ENCODE measurements at regions not wholly inside any gene's neighbourhood (a gene's known extent, or its start where the extent isn't known, plus 50 kb on each side); places are given as distances from the start of the nearest gene placed in this dataset.

DNA sequence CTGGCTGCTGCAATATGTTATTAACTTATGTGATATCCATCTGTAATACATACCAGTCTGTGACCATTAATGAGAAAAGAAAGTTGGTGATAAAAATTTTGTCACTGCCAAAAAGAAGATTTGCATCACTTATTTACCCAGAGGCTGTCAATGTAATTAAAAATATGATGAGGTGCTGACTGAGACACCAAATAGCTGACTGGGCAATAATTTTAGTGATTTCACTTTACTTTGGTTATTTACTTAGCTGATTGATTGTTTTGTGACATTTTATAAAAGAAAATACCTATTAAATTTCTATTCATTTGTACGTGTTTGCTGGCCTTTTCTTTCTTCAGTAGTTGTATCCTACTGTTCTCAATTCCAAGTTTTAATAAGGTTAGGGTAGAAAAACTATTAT lies 139.2 kb downstream of the HLX start:
- Histone ChIP-seq H3K36me3 (no peaks in the 10 kb centered on the region), H3K4me1 (no peaks in the 10 kb centered on the region), H3K27me3 (ENCODE audit: low read depth) (no peaks in the 10 kb centered on the region), H3K4me3 (no peak overlapping the region), H3K9me3 (no peaks in the 10 kb centered on the region), H3K27ac (no peak overlapping the region)
- TF ChIP-seq, protein P1, sequence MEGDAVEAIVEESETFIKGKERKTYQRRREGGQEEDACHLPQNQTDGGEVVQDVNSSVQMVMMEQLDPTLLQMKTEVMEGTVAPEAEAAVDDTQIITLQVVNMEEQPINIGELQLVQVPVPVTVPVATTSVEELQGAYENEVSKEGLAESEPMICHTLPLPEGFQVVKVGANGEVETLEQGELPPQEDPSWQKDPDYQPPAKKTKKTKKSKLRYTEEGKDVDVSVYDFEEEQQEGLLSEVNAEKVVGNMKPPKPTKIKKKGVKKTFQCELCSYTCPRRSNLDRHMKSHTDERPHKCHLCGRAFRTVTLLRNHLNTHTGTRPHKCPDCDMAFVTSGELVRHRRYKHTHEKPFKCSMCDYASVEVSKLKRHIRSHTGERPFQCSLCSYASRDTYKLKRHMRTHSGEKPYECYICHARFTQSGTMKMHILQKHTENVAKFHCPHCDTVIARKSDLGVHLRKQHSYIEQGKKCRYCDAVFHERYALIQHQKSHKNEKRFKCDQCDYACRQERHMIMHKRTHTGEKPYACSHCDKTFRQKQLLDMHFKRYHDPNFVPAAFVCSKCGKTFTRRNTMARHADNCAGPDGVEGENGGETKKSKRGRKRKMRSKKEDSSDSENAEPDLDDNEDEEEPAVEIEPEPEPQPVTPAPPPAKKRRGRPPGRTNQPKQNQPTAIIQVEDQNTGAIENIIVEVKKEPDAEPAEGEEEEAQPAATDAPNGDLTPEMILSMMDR (IDR thresholded peaks at IDR 0.05): no peak
- no peak for ATAC-seq
- DNase-seq: no peak
- intact Hi-C loops (cut with DNase I): no loop called here

DNA sequence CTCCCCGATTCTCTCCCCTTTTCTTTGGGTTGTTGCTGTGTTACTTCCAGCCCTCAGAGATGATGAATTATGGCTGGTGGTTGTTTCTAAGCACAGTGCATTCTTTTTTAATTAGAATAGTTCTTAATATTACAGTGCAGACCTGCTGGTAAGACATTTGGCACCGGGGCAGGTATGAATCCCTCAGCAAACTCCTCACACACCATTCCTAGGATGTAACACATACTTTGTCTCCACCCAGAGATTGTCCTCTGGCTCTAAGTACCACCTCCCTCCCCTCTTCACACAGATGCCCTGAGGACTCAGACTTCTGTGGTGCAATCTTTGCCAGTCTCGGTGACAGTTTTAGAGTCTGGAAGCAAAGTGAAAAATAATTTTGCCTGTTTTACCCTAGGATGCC lies 143.1 kb downstream of the HLX start:
- H3K4me3 ChIP-seq: no peak overlapping the region

DNA sequence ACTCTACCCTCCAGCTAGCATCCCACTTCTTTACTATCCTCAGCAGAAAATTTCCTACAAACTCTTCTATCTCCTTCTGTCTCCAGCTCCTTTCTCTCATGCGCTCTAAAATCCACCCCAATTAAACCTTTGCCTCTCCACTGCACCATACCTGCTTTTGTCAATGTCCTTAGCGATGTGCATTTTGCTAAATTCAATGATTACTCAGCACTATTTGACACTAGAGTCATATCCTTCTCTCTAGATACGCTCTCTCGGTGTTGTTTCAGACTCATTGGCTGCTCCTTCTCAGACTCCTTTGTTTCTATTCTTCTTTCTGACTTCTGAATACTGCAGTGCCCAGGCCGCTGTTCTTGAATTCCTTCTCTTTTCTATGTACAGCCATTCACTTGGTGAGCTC lies 144.2 kb downstream of the HLX start:
- Histone ChIP-seq H3K27me3 (ENCODE audit: low read depth) (no peaks in the 10 kb centered on the region), H3K4me3 (no peak overlapping the region), H3K4me1 (no peaks in the 10 kb centered on the region), H3K9me3 (no peaks in the 10 kb centered on the region), H3K36me3 (no peaks in the 10 kb centered on the region), H3K27ac (no peak overlapping the region)
- TF ChIP-seq, protein P1 (IDR thresholded peaks at IDR 0.05): no peak
- intact Hi-C loops (cut with DNase I): no loop called here
- DNase-seq (no peak), ATAC-seq (no peak)

More for the DNA sequence above, 143.1 kb downstream of the HLX start:
- H3K9me3 ChIP-seq: no peaks in the 10 kb centered on the region
- DNase-seq (no peak), ATAC-seq (no peak)
- TF ChIP-seq, protein P1 (IDR thresholded peaks at IDR 0.05): no peak
- no peaks in the 10 kb centered on the region for H3K27me3 ChIP-seq (ENCODE audit: low read depth)
- H3K36me3 ChIP-seq: no peaks in the 10 kb centered on the region
- no peak overlapping the region for H3K27ac ChIP-seq
- intact Hi-C loops (cut with DNase I): no loop called here
- H3K4me1 ChIP-seq: no peaks in the 10 kb centered on the region

DNA sequence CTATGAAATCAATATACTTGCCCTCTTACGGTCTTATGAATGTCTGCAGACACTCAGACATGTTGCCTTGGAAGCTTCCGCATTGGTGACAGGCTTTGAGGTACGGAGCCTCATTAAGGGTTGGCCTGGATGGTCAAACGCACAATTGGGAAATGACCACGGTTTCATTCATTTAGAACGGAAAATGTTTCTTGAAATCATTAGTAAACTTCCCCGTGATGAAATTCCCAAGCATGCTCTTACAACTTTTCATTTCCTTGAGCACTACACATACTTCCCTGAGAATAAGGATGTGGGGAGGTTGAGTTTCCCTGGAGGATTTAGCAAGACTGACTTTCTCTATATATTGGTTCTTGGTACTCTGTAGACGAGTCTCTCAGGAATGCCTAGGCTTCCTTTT lies 146.3 kb downstream of the HLX start:
- Histone ChIP-seq H3K4me3 (no peak overlapping the region), H3K9me3 (no peaks in the 10 kb centered on the region), H3K4me1 (no peaks in the 10 kb centered on the region), H3K36me3 (no peaks in the 10 kb centered on the region), H3K27ac (no peak overlapping the region), H3K27me3 (ENCODE audit: low read depth) (no peaks in the 10 kb centered on the region)
- DNase-seq: no peak
- intact Hi-C loops (cut with DNase I): no loop called here
- TF ChIP-seq, protein P1 (IDR thresholded peaks at IDR 0.05): no peak
- ATAC-seq: peak; percentile 24 to 29

DNA sequence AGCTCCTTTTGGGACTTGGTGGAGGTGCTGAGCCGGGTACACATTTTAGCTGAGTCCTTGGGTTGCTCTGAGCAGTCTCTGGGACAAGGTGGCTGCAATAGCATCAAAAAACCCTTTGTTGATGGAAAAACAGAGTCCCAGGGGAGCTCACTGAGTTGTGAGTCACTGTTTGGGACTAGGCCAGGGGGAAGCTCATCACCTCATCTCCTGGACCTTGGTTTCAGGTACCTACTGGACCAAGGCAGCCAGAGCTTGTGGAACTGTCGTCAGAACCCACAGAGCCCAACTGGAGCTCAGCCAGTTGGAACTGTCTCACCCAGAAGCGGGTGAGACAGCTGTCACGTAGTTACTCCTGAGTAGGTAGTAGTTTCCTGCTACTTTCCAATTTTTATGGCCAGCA lies 146.7 kb downstream of the HLX start:
- ATAC-seq (no peak), DNase-seq (no peak)
- no peak overlapping the region for H3K4me3 ChIP-seq
- intact Hi-C loops (cut with DNase I): no loop called here
- no peak overlapping the region for H3K27ac ChIP-seq
- H3K9me3 ChIP-seq: no peaks in the 10 kb centered on the region
- H3K27me3 ChIP-seq (ENCODE audit: low read depth): no peaks in the 10 kb centered on the region
- H3K4me1 ChIP-seq: no peaks in the 10 kb centered on the region
- H3K36me3 ChIP-seq: no peaks in the 10 kb centered on the region
- TF ChIP-seq, protein P1 (IDR thresholded peaks at IDR 0.05): no peak
